ENCODE measurements at regions not wholly inside any gene's neighbourhood (a gene's known extent, or its start where the extent isn't known, plus 50 kb on each side); places are given as distances from the start of the nearest gene placed in this dataset.

GRCh38 chr3:193777524-193777923 is 184.5 kb downstream of the OPA1 start:
- no peak for TF ChIP-seq CTCF (IDR thresholded peaks at IDR 0.05; ENCODE audit: poor library complexity, severe bottlenecking)
- no peak for TF ChIP-seq POLR2AphosphoS5 (IDR thresholded peaks at IDR 0.05)
- TF ChIP-seq EZH2 (IDR thresholded peaks at IDR 0.05; ENCODE audit: borderline replicate concordance, insufficient read depth, low read length, poor library complexity, severe bottlenecking) = no peak
- no peak for TF ChIP-seq MXI1 (conservative IDR thresholded peaks at IDR 0.05; ENCODE audit: poor library complexity, severe bottlenecking)
- TF ChIP-seq EP300 (conservative IDR thresholded peaks at IDR 0.05; ENCODE audit: poor library complexity, severe bottlenecking) = no peak
- no peak for TF ChIP-seq RAD21 (conservative IDR thresholded peaks at IDR 0.05)

Measured in neural cell (in vitro differentiated cells).